A549 (cell line): ENCODE measurements at regions not wholly inside any gene's neighbourhood (a gene's known extent, or its start where the extent isn't known, plus 50 kb on each side); places are given as distances from the start of the nearest gene placed in this dataset.

Experiments
- ATAC-seq, 2 experiments: fragments of 200-7000 bp in 1 of 2; fragments of >200 bp in 1 of 2; cut with Nextera tagmentation in 1 of 2; cut with Tn5 transposase in 1 of 2; 3 replicates each; pipeline versions ENCODE4 v1.8.0 to v1.9.1; 2018 to 2020; ENCODE audit warnings: mild to moderate bottlenecking in 1 of 2, moderate library complexity in 1 of 2
- CTCF ChIA-PET: fragments of 300-600 bp; sonication (Branson Sonifier 250); formaldehyde crosslinking; extraction: SDS; loops from one replicate; lab custom pipeline; 2021; ENCODE audit warnings: antibody characterized with exemption, inconsistent platforms; lab: Yijun Ruan, JAX
- POLR2A ChIA-PET: fragments of 350-600 bp; formaldehyde crosslinking; extraction: SDS; loops from one replicate; lab custom pipeline; 2021; ENCODE audit warnings: antibody characterized with exemption, inconsistent platforms; lab: Yijun Ruan, JAX
- DNase-seq, 2 experiments: peaks; one replicate each; pipeline versions ENCODE4 v3.0.0 to v3.0.0-alpha.2; 2011 to 2016; ENCODE audit warnings: low read depth in 1 of 2, low spot score in 1 of 2
- FAIRE-seq: peaks from 2 replicates; lab custom pipeline; 2011; peaks lifted over from hg19 to GRCh38; lab: Jason Lieb, UNC
- H3K27ac ChIP-seq, 2 experiments: fragments of >200 bp; sonication (Bioruptor Twin); formaldehyde crosslinking; 3 replicates each; pipeline ENCODE4 v1.5.1; 2016 to 2017
- H3K4me1 ChIP-seq: fragments of >200 bp; sonication (Bioruptor Twin); formaldehyde crosslinking; 3 replicates; pipeline ENCODE4 v1.6.1; 2016
- H3K4me2 ChIP-seq: fragments of >200 bp; sonication (Bioruptor Twin); formaldehyde crosslinking; 3 replicates; pipeline ENCODE4 v1.6.1; 2016
- H3K4me3 ChIP-seq: fragments of >200 bp; sonication (Bioruptor Twin); formaldehyde crosslinking; 3 replicates; pipeline ENCODE4 v1.5.1; 2016
- H3K9me3 ChIP-seq: fragments of >200 bp; sonication (Bioruptor Twin); formaldehyde crosslinking; 3 replicates; pipeline ENCODE4 v1.6.1; 2016
- ATOH8 ChIP-seq: fragments of 250-450 bp; sonication (Bioruptor Pico); IDR thresholded peaks from 2 replicates; pipeline ENCODE4 v1.5.0; 2020; ENCODE audit warnings: low read depth, mild to moderate bottlenecking, moderate library complexity
- CBX8 ChIP-seq: fragments of 200-600 bp; sonication (generic); IDR thresholded peaks from 2 replicates; pipeline ENCODE4 v1.6.1; 2016
- CHD2 ChIP-seq: fragments of 150-350 bp; IDR thresholded peaks from 2 replicates; pipeline ENCODE4 v1.6.1; 2014; ENCODE audit warnings: low read length; ENCODE audit not compliant: partially characterized antibody
- E2F6 ChIP-seq: IDR thresholded peaks from 2 replicates; pipeline ENCODE4 v1.6.1; 2012; ENCODE audit warnings: low read depth, borderline replicate concordance
- ELK1 ChIP-seq: fragments of 150-350 bp; IDR thresholded peaks from 2 replicates; pipeline ENCODE4 v1.6.1; 2014; ENCODE audit warnings: low read depth, mild to moderate bottlenecking, low read length
- ESRRA ChIP-seq: fragments of 150-350 bp; IDR thresholded peaks from 2 replicates; pipeline ENCODE4 v1.6.1; 2014; ENCODE audit warnings: mild to moderate bottlenecking, low read length, borderline replicate concordance
- FOSB ChIP-seq: fragments of 250-450 bp; sonication (Bioruptor Pico); IDR thresholded peaks from 2 replicates; pipeline ENCODE4 v1.5.0; 2020; ENCODE audit warnings: mild to moderate bottlenecking, moderate library complexity
- HDAC2 ChIP-seq: fragments of 200-600 bp; sonication (generic); IDR thresholded peaks from 2 replicates; pipeline ENCODE4 v1.6.1; 2016
- HOXA7 ChIP-seq: fragments of 250-450 bp; sonication (Bioruptor Pico); IDR thresholded peaks from 2 replicates; pipeline ENCODE4 v1.5.0; 2020; ENCODE audit warnings: mild to moderate bottlenecking, moderate library complexity
- HOXB5 ChIP-seq: fragments of 250-450 bp; sonication (Bioruptor Pico); IDR thresholded peaks from 2 replicates; pipeline ENCODE4 v1.5.0; 2020; ENCODE audit warnings: mild to moderate bottlenecking, moderate library complexity
- JUN ChIP-seq, 2 experiments: fragments of >200 bp; sonication (Bioruptor Twin); formaldehyde crosslinking; IDR thresholded peaks; 2 replicates in 1 of 2; 3 replicates in 1 of 2; pipeline ENCODE4 v1.6.1; 2016 to 2017
- KDM1A ChIP-seq: fragments of 200-600 bp; sonication (generic); IDR thresholded peaks from 2 replicates; pipeline ENCODE4 v1.6.1; 2016; ENCODE audit warnings: low read depth, mild to moderate bottlenecking
- KDM5A ChIP-seq: fragments of 200-600 bp; sonication (generic); IDR thresholded peaks from 2 replicates; pipeline ENCODE4 v1.6.1; 2016; ENCODE audit warnings: antibody characterized with exemption, mild to moderate bottlenecking
- MAFK ChIP-seq: fragments of 450-650 bp; IDR thresholded peaks from 2 replicates; pipeline ENCODE4 v1.6.1; 2014; ENCODE audit not compliant: partially characterized antibody
- MAX ChIP-seq: IDR thresholded peaks from 2 replicates; pipeline ENCODE4 v1.6.1; 2012
- MAZ ChIP-seq: fragments of 150-350 bp; IDR thresholded peaks from 2 replicates; pipeline ENCODE4 v1.6.1; 2014; ENCODE audit warnings: antibody characterized with exemption, low read depth, low read length, borderline replicate concordance
- PHF8 ChIP-seq: fragments of 200-600 bp; sonication (generic); IDR thresholded peaks from 2 replicates; pipeline ENCODE4 v1.6.1; 2016; ENCODE audit warnings: low read depth, mild to moderate bottlenecking, antibody characterized with exemption, moderate library complexity, borderline replicate concordance
- RARB ChIP-seq: fragments of 250-450 bp; sonication (Bioruptor Pico); IDR thresholded peaks from 2 replicates; pipeline ENCODE4 v1.8.0; 2021; ENCODE audit warnings: mild to moderate bottlenecking, moderate library complexity
- RCOR1 ChIP-seq: fragments of 150-350 bp; IDR thresholded peaks from 2 replicates; pipeline ENCODE4 v1.6.1; 2014; ENCODE audit warnings: antibody characterized with exemption, low read length, low read depth
- RNF2 ChIP-seq: fragments of 200-600 bp; sonication (generic); IDR thresholded peaks from 2 replicates; pipeline ENCODE4 v1.6.1; 2016; ENCODE audit warnings: low read depth, mild to moderate bottlenecking, antibody characterized with exemption, moderate library complexity, borderline replicate concordance
- SMC3 ChIP-seq: fragments of >200 bp; sonication (Bioruptor Twin); formaldehyde crosslinking; IDR thresholded peaks from 3 replicates; pipeline ENCODE4 v1.6.1; 2018; ENCODE audit warnings: inconsistent platforms
- SREBF2 ChIP-seq: fragments of 450-650 bp; IDR thresholded peaks from 2 replicates; pipeline ENCODE4 v1.6.1; 2014; ENCODE audit warnings: mild to moderate bottlenecking, moderate library complexity
- ZC3H11A ChIP-seq: fragments of 450-650 bp; IDR thresholded peaks from 2 replicates; pipeline ENCODE4 v1.6.1; 2014; ENCODE audit warnings: antibody characterized with exemption, mild to moderate bottlenecking
- ZFP36 ChIP-seq: fragments of 450-650 bp; IDR thresholded peaks from 2 replicates; pipeline ENCODE4 v1.6.1; 2014; ENCODE audit warnings: borderline replicate concordance; ENCODE audit not compliant: partially characterized antibody
- ZNF302 ChIP-seq: fragments of 250-450 bp; sonication (Bioruptor Pico); IDR thresholded peaks from 2 replicates; pipeline ENCODE4 v1.9.0; 2021; ENCODE audit warnings: inconsistent platforms, mild to moderate bottlenecking, moderate library complexity
- WGBS: methylation state at CpG from one replicate; pipeline ENCODE4 v1.1.6; 2017; ENCODE audit errors: missing lambda C conversion rate; 5-methylcytosine and 5-hydroxymethylcytosine counted together
- TF ChIP-seq, protein P1 (sequence below): fragments of 250-450 bp; sonication (Bioruptor Pico); IDR thresholded peaks from 2 replicates; pipeline ENCODE4 v1.5.0; 2021; ENCODE audit warnings: mild to moderate bottlenecking, moderate library complexity, borderline replicate concordance
- TF ChIP-seq, protein P2 (sequence below): fragments of >200 bp; sonication (Bioruptor Twin); formaldehyde crosslinking; IDR thresholded peaks from 2 replicates; pipeline ENCODE4 v1.6.1; 2016
- TF ChIP-seq, protein P3 (sequence below): fragments of >200 bp; sonication (Bioruptor Twin); formaldehyde crosslinking; IDR thresholded peaks from 3 replicates; pipeline ENCODE4 v1.6.1; 2016

DNA sequence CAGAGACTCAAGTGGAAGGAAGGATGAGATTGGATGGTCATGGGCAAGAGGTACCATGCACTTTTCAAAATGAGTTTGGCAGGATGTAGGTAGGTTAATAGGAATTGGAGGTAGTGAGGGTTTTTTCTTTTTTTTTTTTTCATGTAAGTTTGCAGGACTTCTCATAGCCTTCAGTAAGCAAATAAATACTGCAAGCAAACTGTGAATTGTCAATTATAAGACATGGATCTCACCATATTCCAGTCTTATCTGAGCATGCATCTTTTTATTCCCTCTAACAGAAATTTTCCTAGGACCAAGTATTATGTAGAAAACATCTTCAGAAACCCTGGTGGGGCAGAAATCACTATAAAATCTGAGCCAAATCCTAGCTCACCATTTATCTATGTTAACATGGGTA is 584.6 kb upstream of the CDH5 start:
- CTCF ChIA-PET, result no interaction called here

GRCh38 chr16:65781363-65781762 is 585.1 kb upstream of the CDH5 start:
- FAIRE-seq (no peak), ATAC-seq (no peak), DNase-seq (no peak)
- H3K27ac ChIP-seq, result no peak overlapping the region
- no peaks in the 10 kb centered on the region for H3K9me3 ChIP-seq
- no peaks in the 10 kb centered on the region for H3K4me1 ChIP-seq
- no peak overlapping the region for H3K4me3 ChIP-seq
- WGBS, result 0% methylated on average over 1 of the region's 1 CpG
- H3K4me2 ChIP-seq, result no peak overlapping the region
- TF ChIP-seq ZC3H11A (no peak), CHD2 (no peak), FOSB (CRISPR knock-in tag) (no peak), ATOH8 (CRISPR knock-in tag) (no peak), ZNF302 (CRISPR knock-in tag) (no peak), KDM1A (no peak), RCOR1 (no peak), CBX8 (no peak), SREBF2 (no peak), PHF8 (no peak)
- POLR2A ChIA-PET, result no interaction called here
- CTCF ChIA-PET, result no interaction called here

More for the DNA sequence above, 584.6 kb upstream of the CDH5 start:
- TF ChIP-seq MAX, result no peak
- TF ChIP-seq ESRRA, result no peak
- no peak for TF ChIP-seq RARB (CRISPR knock-in tag)
- TF ChIP-seq HOXB5 (CRISPR knock-in tag), result no peak
- TF ChIP-seq, protein P1, sequence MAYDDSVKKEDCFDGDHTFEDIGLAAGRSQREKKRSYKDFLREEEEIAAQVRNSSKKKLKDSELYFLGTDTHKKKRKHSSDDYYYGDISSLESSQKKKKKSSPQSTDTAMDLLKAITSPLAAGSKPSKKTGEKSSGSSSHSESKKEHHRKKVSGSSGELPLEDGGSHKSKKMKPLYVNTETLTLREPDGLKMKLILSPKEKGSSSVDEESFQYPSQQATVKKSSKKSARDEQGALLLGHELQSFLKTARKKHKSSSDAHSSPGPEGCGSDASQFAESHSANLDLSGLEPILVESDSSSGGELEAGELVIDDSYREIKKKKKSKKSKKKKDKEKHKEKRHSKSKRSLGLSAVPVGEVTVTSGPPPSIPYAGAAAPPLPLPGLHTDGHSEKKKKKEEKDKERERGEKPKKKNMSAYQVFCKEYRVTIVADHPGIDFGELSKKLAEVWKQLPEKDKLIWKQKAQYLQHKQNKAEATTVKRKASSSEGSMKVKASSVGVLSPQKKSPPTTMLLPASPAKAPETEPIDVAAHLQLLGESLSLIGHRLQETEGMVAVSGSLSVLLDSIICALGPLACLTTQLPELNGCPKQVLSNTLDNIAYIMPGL (CRISPR knock-in tag), result no peak
- TF ChIP-seq MAZ, result no peak
- TF ChIP-seq, protein P2, sequence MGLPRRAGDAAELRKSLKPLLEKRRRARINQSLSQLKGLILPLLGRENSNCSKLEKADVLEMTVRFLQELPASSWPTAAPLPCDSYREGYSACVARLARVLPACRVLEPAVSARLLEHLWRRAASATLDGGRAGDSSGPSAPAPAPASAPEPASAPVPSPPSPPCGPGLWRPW, result no peak
- no peak for TF ChIP-seq PHF8
- TF ChIP-seq HDAC2, result no peak
- no peaks in the 10 kb centered on the region for H3K4me1 ChIP-seq
- DNase-seq (no peak), FAIRE-seq (no peak), ATAC-seq (no peak)
- H3K4me2 ChIP-seq, result no peak overlapping the region
- no peaks in the 10 kb centered on the region for H3K9me3 ChIP-seq
- H3K4me3 ChIP-seq, result no peak overlapping the region
- POLR2A ChIA-PET, result no interaction called here
- H3K27ac ChIP-seq, result no peak overlapping the region

DNA sequence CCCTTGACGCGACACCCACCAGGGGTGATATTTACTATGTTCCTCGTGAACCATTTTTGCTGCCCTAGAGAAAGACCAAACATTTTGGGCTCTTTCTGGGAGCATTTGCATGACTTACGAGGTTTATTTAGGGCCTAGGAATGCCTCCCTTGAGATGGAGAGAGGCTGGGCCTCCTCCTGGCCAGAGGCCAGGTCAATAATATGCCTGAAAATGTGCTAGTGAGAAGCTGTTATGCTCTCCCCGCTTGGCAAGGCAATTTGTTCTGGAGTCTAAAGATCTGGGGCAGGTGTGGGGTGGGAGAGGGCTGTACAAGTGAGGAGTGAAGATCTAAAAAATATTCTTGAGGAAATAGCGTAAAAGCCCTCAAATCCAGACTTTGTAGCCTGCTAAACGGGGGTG is 587.3 kb upstream of the CDH5 start:
- WGBS, result 40% methylated on average over 7 of the region's 7 CpGs
- ATAC-seq (no peak), FAIRE-seq (no peak), DNase-seq (no peak)
- H3K4me1 ChIP-seq, result no peaks in the 10 kb centered on the region
- H3K4me2 ChIP-seq, result no peak overlapping the region
- H3K4me3 ChIP-seq, result no peak overlapping the region
- CTCF ChIA-PET, result no interaction called here
- no peaks in the 10 kb centered on the region for H3K9me3 ChIP-seq
- POLR2A ChIA-PET, result no interaction called here
- no peak for TF ChIP-seq PHF8
- no peak for TF ChIP-seq E2F6
- TF ChIP-seq HOXB5 (CRISPR knock-in tag), result no peak
- TF ChIP-seq JUN (IDR thresholded peaks at IDR 0.05), result no peak
- TF ChIP-seq SREBF2, result no peak
- TF ChIP-seq ZNF302 (CRISPR knock-in tag), result no peak
- no peak for TF ChIP-seq KDM5A
- TF ChIP-seq SMC3, result no peak
- TF ChIP-seq ESRRA, result no peak
- TF ChIP-seq ATOH8 (CRISPR knock-in tag), result no peak
- TF ChIP-seq, protein P3, sequence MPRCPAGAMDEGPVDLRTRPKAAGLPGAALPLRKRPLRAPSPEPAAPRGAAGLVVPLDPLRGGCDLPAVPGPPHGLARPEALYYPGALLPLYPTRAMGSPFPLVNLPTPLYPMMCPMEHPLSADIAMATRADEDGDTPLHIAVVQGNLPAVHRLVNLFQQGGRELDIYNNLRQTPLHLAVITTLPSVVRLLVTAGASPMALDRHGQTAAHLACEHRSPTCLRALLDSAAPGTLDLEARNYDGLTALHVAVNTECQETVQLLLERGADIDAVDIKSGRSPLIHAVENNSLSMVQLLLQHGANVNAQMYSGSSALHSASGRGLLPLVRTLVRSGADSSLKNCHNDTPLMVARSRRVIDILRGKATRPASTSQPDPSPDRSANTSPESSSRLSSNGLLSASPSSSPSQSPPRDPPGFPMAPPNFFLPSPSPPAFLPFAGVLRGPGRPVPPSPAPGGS, result no peak
- no peak for TF ChIP-seq HOXA7 (CRISPR knock-in tag)
- no peak for TF ChIP-seq ZFP36
- TF ChIP-seq, protein P2, result no peak
- no peak for TF ChIP-seq ELK1
- no peak for TF ChIP-seq MAFK
- no peak for TF ChIP-seq RNF2
- TF ChIP-seq, all 56 proteins: peak for 0
- no peak overlapping the region for H3K27ac ChIP-seq
